Subcutaneous abdominal adipose tissue (tissue), 5 donors: ENCODE measurements at regions not wholly inside any gene's neighbourhood (a gene's known extent, or its start where the extent isn't known, plus 50 kb on each side); places are given as distances from the start of the nearest gene placed in this dataset.

Experiments
- H3K27ac ChIP-seq: one replicate; pipeline ENCODE4 v1.7.0; 2013; ENCODE audit warnings: low read depth, mild to moderate bottlenecking, inconsistent platforms, low read length, moderate library complexity
- H3K27me3 ChIP-seq, 5 donors: one replicate each; pipeline ENCODE4 v1.7.0; 2013; ENCODE audit warnings: low read length in 5 of 5, inconsistent platforms in 1 of 5; ENCODE audit not compliant: control insufficient read depth in 5 of 5, insufficient read depth in 4 of 5
- H3K36me3 ChIP-seq, 5 donors: one replicate each; pipeline ENCODE4 v1.7.0; 2013; ENCODE audit warnings: low read length in 5 of 5; ENCODE audit not compliant: control insufficient read depth in 5 of 5, insufficient read depth in 5 of 5
- H3K4me1 ChIP-seq, 5 donors: one replicate each; pipeline ENCODE4 v1.7.0; 2013; ENCODE audit warnings: low read length in 5 of 5, mild to moderate bottlenecking in 3 of 5, moderate library complexity in 1 of 5; ENCODE audit not compliant: control insufficient read depth in 5 of 5, insufficient read depth in 5 of 5
- H3K4me3 ChIP-seq, 5 donors: one replicate each; pipeline ENCODE4 v1.7.0; 2013; ENCODE audit warnings: low read length in 5 of 5, low read depth in 1 of 5
- H3K9ac ChIP-seq, 5 donors: one replicate each; pipeline ENCODE4 v1.7.0; 2013; ENCODE audit warnings: low read length in 5 of 5, mild to moderate bottlenecking in 4 of 5, moderate library complexity in 3 of 5
- H3K9me3 ChIP-seq, 5 donors: one replicate each; pipeline ENCODE4 v1.7.0; 2013; ENCODE audit warnings: low read length in 5 of 5; ENCODE audit not compliant: control insufficient read depth in 5 of 5
- donor health status: healthy.
- donor health status: healthy.
- donor health status: healthy.
- donor health status: healthy.
- donor health status: healthy.

DNA sequence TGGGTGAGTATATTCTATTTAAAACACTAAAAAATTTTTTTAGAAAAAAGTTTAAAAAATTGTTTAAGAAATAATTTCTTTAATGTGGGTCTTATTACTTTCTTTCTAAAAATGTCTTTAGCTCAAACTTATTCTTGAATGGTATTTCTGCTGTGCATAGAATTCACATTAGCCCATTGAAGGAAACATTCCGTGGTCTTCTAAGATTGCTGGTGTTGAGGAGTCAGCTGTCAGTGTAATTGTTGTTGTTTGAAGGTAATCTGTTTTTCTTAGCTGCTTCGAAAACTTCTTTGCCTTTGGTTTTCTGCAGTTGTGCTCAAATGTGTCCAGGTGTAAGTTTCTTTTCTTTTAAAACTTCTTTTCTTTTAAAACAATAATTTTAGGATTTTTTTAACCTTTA is 85.4 kb upstream of the KLF12 start:
- Histone ChIP-seq H3K27ac (no peak overlapping the region), H3K9me3 (no peaks in the 10 kb centered on the region), H3K27me3 (no peaks in the 10 kb centered on the region), H3K9ac (no peak overlapping the region), H3K4me1 (no peaks in the 10 kb centered on the region), H3K4me3 (no peak overlapping the region), H3K36me3 (no peaks in the 10 kb centered on the region)

DNA sequence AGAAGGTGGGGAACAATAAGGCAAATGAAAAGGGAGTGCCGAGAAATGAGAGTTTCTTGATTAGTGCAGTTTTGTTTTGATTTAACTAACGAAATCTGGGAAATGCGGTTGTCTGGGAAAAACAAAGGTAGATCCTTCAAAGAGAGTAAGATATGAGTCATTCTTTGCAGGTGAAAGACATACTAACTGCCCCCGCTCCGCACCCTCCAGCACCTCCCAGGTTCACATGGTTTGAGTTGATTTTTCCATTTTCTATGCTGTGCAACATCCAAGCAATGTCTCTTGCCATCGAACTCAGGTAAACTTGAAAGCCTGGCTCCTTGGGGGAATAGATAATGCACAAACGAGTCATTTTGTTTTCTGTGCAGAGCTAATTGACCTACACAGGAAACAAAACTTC is 84.1 kb upstream of the KLF12 start:
- H3K27me3 ChIP-seq, result no peaks in the 10 kb centered on the region
- no peaks in the 10 kb centered on the region for H3K9me3 ChIP-seq
- no peaks in the 10 kb centered on the region for H3K36me3 ChIP-seq
- no peak overlapping the region for H3K4me3 ChIP-seq
- H3K4me1 ChIP-seq, result no peaks in the 10 kb centered on the region
- no peak overlapping the region for H3K9ac ChIP-seq
- H3K27ac ChIP-seq, result no peak overlapping the region

DNA sequence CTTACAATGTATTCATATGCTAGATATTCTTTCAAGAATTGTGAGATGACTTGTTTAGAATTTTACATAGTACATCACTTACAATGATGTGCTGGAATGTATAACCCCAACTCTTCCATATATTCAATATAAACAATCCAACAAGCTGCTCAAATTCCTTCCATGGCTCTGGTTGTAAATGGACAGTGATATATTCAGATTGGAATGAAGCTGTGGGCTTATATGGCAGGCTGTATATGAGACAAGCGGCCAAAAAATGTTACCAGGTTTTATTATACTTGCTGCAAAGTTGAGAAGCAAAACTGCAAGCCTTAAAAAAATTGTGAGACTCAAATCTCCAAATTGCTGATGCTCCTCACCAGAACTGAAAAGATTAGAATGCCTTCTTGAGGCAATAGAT is 83.6 kb upstream of the KLF12 start:
- H3K27me3 ChIP-seq, result no peaks in the 10 kb centered on the region
- H3K27ac ChIP-seq, result no peak overlapping the region
- H3K4me3 ChIP-seq, result no peak overlapping the region
- H3K9ac ChIP-seq, result no peak overlapping the region
- H3K4me1 ChIP-seq, result no peaks in the 10 kb centered on the region
- no peaks in the 10 kb centered on the region for H3K36me3 ChIP-seq
- H3K9me3 ChIP-seq, result no peaks in the 10 kb centered on the region

DNA sequence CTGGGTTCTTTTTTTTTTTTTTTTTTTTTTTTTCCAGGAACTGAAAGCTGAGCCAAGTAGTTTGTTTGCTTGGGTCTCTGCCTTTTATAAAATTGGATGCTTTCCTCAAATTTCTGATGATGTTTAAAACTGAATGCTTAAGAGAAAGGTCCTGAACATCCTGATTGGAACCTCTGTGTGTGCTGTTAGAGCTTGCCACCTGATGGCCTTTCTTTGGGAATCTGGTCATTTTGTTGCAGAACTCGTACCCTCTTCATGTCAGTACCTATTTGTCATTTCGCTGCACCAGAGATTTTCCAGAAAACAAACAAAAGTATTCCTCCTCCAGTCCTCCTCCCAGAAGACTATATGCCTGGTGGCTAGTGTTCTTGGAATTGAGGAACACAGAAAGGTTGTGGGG is 81.2 kb upstream of the KLF12 start:
- Histone ChIP-seq H3K4me1 (peaks cover 0 to 6% (median 2%) of the 10 kb centered on the region in 5 donors), H3K27me3 (no peaks in the 10 kb centered on the region), H3K4me3 (no peak overlapping the region), H3K27ac (no peak overlapping the region), H3K36me3 (no peaks in the 10 kb centered on the region), H3K9me3 (no peaks in the 10 kb centered on the region), H3K9ac (no peak overlapping the region)

DNA sequence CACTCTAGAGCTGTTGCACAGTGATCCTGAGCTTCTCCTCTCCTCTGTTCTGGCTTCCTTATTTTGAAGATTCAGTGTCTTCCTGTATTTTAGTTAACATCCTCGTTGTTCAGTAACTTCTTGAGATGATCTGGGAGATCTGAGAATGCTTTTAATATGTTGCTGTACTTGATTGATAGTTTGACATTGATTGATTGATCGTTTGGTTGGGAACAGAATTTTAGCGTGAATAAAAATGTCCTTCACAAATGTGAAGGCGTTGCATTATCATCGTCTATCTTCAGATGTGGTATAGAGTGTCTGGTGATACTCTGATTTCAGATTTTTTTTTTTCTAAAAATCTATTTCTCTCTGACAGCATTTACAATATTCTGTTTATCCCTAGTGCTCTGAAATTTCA is 80.1 kb upstream of the KLF12 start:
- Histone ChIP-seq H3K9me3 (no peaks in the 10 kb centered on the region), H3K27me3 (no peaks in the 10 kb centered on the region), H3K4me1 (peaks cover 0 to 6% (median 2%) of the 10 kb centered on the region in 5 donors), H3K36me3 (no peaks in the 10 kb centered on the region), H3K4me3 (no peak overlapping the region), H3K9ac (no peak overlapping the region), H3K27ac (no peak overlapping the region)

DNA sequence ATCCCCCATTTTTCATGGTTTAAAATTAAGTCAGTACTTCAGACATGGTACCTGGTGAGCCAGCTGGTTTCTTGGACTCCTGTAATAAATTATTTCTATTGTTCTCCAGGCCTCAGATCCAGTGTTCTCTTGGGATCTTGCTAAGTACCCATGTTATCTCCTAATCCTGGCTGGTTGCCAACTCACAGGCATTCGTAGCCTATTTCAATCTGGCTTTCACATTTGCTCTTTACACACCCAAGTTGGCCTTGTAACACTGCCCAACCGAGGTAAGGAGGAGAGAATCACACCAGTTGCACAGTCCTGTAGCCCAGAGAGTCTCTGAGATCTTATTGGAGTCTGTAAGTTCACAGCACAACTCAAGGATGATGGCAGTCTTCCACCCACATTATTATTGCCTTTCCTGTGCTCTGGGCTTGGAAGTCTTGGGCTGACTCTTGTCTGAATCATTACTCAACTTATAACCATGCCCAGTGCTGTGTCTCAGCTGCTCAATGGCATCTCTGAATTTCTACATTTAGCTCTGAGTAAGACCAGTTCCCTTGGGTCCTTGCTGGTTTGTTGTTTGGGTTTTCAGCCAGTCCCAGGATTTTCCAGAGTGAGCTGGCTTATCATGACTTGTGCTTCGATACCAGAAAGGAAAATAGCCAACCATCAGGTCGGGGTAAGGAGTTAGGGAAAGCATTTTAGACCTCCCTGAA is 76.6 kb upstream of the KLF12 start:
- no peaks in the 10 kb centered on the region for H3K36me3 ChIP-seq
- H3K9me3 ChIP-seq, result no peaks in the 10 kb centered on the region
- H3K27ac ChIP-seq, result no peak overlapping the region
- H3K9ac ChIP-seq, result no peak overlapping the region
- peaks cover 0 to 6% (median 2%) of the 10 kb centered on the region in 5 donors for H3K4me1 ChIP-seq
- H3K4me3 ChIP-seq, result no peak overlapping the region
- H3K27me3 ChIP-seq, result no peaks in the 10 kb centered on the region

DNA sequence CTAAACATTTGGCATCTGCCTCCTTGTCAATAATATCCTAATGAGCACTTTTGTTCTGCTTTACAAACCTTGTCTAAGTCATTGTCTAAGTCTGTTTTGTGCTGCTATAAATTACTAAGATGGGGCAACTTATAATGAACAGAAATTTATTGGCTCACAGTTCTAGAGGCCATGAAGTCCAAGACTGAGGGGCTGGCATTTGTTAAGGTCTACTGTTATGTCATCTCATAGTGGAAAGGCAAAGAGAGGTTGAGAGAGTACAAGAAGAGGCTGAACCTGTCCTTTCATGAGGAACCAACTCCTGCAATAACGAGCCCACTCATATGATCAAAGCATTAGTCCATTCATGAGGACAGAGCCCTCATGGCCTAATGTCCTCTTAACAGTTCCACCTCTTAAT is 72.7 kb upstream of the KLF12 start:
- no peaks in the 10 kb centered on the region for H3K27me3 ChIP-seq
- H3K9me3 ChIP-seq, result no peaks in the 10 kb centered on the region
- H3K4me3 ChIP-seq, result no peak overlapping the region
- H3K4me1 ChIP-seq, result peaks cover 0 to 6% (median 2%) of the 10 kb centered on the region in 5 donors
- H3K27ac ChIP-seq, result no peak overlapping the region
- no peak overlapping the region for H3K9ac ChIP-seq
- H3K36me3 ChIP-seq, result no peaks in the 10 kb centered on the region

DNA sequence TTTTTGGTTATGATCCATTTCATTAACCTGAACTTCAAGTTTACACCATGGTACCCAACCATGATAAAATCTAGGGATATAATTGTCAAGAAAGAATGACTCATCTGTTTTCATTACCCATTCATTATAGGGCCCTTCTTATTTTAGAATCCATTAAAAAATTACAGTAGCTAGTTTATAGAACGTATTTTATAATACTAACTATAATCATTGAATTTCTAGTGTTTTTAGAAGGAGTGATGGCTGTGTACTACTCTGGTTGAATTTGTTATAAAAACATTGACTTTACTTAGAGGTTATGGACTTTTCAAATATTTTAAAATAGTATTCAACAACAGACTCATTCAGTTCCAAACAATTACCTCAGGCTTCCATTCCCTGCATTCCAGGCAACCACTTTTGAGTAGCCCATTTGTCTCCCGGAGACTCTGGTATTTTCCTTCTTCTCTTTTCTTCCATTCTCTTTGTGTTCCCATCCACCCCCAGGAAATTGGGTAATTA is 71.9 kb upstream of the KLF12 start:
- Histone ChIP-seq H3K4me3 (no peak overlapping the region), H3K9me3 (no peaks in the 10 kb centered on the region), H3K27ac (no peak overlapping the region), H3K36me3 (no peaks in the 10 kb centered on the region), H3K9ac (no peak overlapping the region), H3K27me3 (no peaks in the 10 kb centered on the region), H3K4me1 (peaks cover 0 to 6% (median 2%) of the 10 kb centered on the region in 5 donors)

DNA sequence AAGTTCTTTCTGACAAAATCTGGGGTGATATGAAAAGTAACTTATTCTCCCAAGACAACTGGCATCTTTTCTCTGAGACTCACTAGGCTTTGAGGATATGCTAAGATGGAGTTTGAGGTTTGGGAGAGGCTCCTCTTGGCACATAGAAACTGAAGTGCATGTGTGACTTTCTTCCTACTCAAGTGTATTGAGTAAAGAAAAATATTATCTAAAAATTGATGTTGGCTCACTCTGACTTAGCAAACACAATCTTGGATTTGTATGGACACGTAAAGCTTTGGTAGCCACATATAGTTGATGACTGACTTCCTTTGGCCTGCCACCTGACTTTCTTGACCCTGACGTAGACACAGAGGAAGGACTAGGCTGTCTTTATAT is 71.1 kb upstream of the KLF12 start:
- no peak overlapping the region for H3K27ac ChIP-seq
- H3K9me3 ChIP-seq, result no peaks in the 10 kb centered on the region
- no peaks in the 10 kb centered on the region for H3K27me3 ChIP-seq
- no peak overlapping the region for H3K9ac ChIP-seq
- H3K36me3 ChIP-seq, result no peaks in the 10 kb centered on the region
- H3K4me1 ChIP-seq, result no peaks in the 10 kb centered on the region
- no peak overlapping the region for H3K4me3 ChIP-seq

DNA sequence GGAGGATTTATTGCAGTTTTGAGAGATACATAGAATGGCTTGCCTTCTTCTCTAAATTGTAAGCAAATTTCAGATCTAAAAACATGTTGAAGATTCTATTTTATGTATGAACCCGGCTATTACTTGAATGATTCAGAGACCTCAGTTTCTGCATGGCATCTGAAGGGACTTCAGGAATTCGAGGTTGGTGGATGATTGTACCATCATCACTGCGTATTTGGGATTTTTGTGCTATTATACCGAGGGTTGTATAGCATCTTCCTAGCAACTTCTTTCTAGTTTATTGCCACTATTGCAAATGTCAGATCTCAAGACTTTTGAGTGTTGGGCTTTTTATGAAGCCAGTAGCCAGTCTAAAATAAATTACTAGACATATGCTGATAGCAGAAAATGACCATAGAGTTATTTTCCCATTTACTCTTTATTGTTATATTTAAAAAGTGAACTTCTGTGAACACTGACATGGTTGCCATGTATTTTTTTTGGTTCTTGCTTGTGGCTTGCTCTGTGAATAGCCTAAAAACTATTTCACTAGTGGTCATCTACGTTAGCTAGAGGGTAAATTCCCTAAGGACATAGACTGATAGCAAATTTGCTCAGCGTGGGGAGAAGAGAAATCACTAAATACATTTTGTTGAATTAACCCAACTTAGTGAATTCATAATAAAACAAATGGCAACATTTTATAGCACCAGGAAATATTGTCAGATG is 70.6 kb upstream of the KLF12 start:
- Histone ChIP-seq H3K9ac (no peak overlapping the region), H3K36me3 (no peaks in the 10 kb centered on the region), H3K27ac (no peak overlapping the region), H3K4me1 (no peaks in the 10 kb centered on the region), H3K4me3 (no peak overlapping the region), H3K9me3 (no peaks in the 10 kb centered on the region), H3K27me3 (no peaks in the 10 kb centered on the region)
